Stimulated activated memory B cell treated with anti-CD40 and anti-IgM and Interleukin-4, amounts not matched to agents 10 μg/mL and 1 μg/mL and 100 μg/mL, for 72 hours (primary cell): ENCODE measurements at regions not wholly inside any gene's neighbourhood (a gene's known extent, or its start where the extent isn't known, plus 50 kb on each side); places are given as distances from the start of the nearest gene placed in this dataset.

ENCODE experiments used
- ATAC-seq: fragments of 150-1000 bp; cut with Tn5 transposase; 2 replicates; pipeline ENCODE4 v1.10.0; 2021
- H3K27ac Mint-ChIP-seq: one replicate; pipeline ENCODE4 v1.8.0; 2022; ENCODE audit warnings: mild to moderate bottlenecking, mixed read lengths
- H3K27me3 Mint-ChIP-seq: one replicate; pipeline ENCODE4 v1.8.0; 2022; ENCODE audit warnings: mixed read lengths
- H3K36me3 Mint-ChIP-seq: one replicate; pipeline ENCODE4 v1.8.0; 2022; ENCODE audit warnings: mixed read lengths
- H3K4me1 Mint-ChIP-seq: one replicate; pipeline ENCODE4 v1.8.0; 2022; ENCODE audit warnings: mixed read lengths
- H3K4me3 Mint-ChIP-seq: one replicate; pipeline ENCODE4 v1.8.0; 2022; ENCODE audit warnings: mild to moderate bottlenecking, moderate library complexity, mixed read lengths
- H3K9me3 Mint-ChIP-seq: one replicate; pipeline ENCODE4 v1.8.0; 2022; ENCODE audit warnings: mixed read lengths

DNA sequence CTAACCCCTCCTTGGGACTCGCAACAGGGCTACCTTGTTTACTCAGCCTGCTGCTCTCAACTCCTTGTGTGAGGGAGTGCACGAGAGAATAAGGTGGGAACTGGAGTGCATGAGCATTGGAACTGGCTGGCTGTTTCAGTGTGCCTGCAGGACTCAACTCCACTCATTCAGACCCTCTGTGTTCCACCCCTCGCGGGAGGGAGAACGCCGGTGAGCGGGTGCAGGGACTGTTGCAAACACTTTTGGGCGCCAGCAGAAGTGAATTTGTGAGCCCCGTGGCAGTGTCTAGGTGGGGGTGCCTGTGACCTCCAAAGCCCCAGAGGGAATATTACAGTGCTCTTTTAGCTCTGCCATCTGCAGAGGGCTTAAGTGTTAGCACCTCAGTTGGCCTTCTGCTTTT, 1978.3 kb upstream of the PIK3C3 start:
- H3K36me3 Mint-ChIP-seq: no peaks in the 10 kb centered on the region
- no peaks in the 10 kb centered on the region for H3K27me3 Mint-ChIP-seq
- H3K4me1 Mint-ChIP-seq: no peaks in the 10 kb centered on the region
- H3K4me3 Mint-ChIP-seq: no peak overlapping the region
- H3K9me3 Mint-ChIP-seq: peaks cover 2% of the 10 kb centered on the region
- no peak overlapping the region for H3K27ac Mint-ChIP-seq
- ATAC-seq: no peak

GRCh38 chr18:39972521-39972920, 1982.5 kb upstream of the PIK3C3 start:
- H3K27me3 Mint-ChIP-seq: no peaks in the 10 kb centered on the region
- no peak overlapping the region for H3K27ac Mint-ChIP-seq
- H3K9me3 Mint-ChIP-seq: peaks cover 2% of the 10 kb centered on the region
- no peaks in the 10 kb centered on the region for H3K36me3 Mint-ChIP-seq
- no peak for ATAC-seq
- H3K4me3 Mint-ChIP-seq: no peak overlapping the region
- no peaks in the 10 kb centered on the region for H3K4me1 Mint-ChIP-seq

DNA sequence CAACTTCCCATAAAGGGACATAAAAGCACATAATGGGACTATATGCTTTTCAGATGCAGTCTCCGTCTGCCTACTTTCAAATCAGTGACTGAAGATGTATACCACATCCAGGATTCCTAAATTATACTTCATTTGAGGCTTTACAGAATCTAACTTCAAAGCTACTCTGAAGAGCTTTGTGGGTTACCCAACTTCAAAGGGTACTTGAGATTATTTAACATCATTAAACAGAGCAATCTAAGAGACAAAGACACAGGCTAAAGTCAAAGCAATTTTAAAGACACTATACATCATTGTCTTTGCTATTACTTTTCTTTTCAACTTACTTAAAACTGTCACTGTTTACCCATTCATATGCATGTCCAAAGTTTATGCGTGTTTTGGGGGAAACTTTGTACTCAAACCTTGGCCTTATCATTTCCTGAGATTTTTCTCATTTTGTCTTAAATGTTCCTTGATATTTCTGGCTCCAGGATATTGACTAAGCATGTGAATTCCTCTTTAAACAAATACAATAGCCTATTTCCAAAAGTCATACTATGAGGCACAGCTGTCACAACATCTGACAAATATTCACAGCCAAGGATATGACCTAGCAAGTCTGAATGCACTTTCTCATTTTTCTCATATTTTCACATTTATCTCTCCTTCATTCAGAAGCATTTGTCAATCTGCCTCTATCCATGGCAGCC, 1985.1 kb upstream of the PIK3C3 start:
- H3K36me3 Mint-ChIP-seq: no peaks in the 10 kb centered on the region
- H3K27ac Mint-ChIP-seq: no peak overlapping the region
- no peak for ATAC-seq
- H3K27me3 Mint-ChIP-seq: no peaks in the 10 kb centered on the region
- H3K4me1 Mint-ChIP-seq: no peaks in the 10 kb centered on the region
- peaks cover 2% of the 10 kb centered on the region for H3K9me3 Mint-ChIP-seq
- no peak overlapping the region for H3K4me3 Mint-ChIP-seq

DNA sequence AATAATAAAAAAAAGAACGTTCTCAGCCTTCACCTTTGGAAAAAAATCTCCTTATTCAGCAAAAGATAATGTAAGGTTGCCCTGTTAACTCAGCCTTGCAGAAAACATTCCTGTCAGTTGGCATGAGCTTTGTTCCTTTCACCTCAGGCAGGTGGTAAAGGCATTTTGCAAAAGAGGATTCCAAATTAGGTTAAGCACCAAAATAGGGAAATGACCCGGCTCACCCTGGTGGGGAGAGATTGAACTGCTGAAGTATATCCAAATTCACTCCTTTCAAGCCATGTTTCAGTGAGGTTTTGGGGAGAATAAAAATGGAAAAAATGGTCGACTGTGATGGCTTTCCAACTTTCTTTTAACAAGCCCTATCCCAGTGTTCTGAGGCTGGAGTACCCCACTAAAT, 1988.8 kb upstream of the PIK3C3 start:
- H3K27me3 Mint-ChIP-seq: no peaks in the 10 kb centered on the region
- H3K27ac Mint-ChIP-seq: no peak overlapping the region
- no peak for ATAC-seq
- no peak overlapping the region for H3K4me3 Mint-ChIP-seq
- H3K4me1 Mint-ChIP-seq: no peaks in the 10 kb centered on the region
- no peaks in the 10 kb centered on the region for H3K9me3 Mint-ChIP-seq
- no peaks in the 10 kb centered on the region for H3K36me3 Mint-ChIP-seq

DNA sequence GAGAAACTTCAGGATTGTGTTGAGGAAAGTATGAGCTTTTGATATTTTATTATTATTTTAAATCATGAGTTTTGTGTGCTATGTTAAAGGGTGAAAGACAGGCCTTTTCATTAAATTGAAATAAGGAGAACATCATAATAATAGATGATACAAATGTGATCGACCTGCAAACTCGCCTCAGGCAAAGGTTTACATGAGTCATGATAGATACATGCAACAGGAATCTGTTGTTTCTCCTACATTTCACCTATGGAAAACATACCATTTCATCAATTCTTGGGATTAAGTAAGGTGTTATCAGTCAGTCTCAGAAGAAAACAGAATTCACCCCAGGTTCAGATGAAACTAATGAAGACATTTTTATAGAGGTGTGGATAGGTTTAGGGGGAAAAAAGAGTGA, 1992.5 kb upstream of the PIK3C3 start:
- Mint-ChIP-seq H3K4me3 (no peak overlapping the region), H3K9me3 (no peaks in the 10 kb centered on the region), H3K4me1 (no peaks in the 10 kb centered on the region), H3K27ac (no peak overlapping the region), H3K36me3 (no peaks in the 10 kb centered on the region), H3K27me3 (no peaks in the 10 kb centered on the region)
- no peak for ATAC-seq

GRCh38 chr18:39960550-39960949, 1994.5 kb upstream of the PIK3C3 start:
- no peaks in the 10 kb centered on the region for H3K27me3 Mint-ChIP-seq
- no peaks in the 10 kb centered on the region for H3K4me1 Mint-ChIP-seq
- no peak for ATAC-seq
- no peak overlapping the region for H3K4me3 Mint-ChIP-seq
- H3K36me3 Mint-ChIP-seq: no peaks in the 10 kb centered on the region
- no peak overlapping the region for H3K27ac Mint-ChIP-seq
- H3K9me3 Mint-ChIP-seq: no peaks in the 10 kb centered on the region

- no peak for ATAC-seq
- H3K27ac Mint-ChIP-seq: no peak overlapping the region
- H3K36me3 Mint-ChIP-seq: no peaks in the 10 kb centered on the region
- H3K27me3 Mint-ChIP-seq: no peaks in the 10 kb centered on the region
- no peaks in the 10 kb centered on the region for H3K9me3 Mint-ChIP-seq
- H3K4me1 Mint-ChIP-seq: no peaks in the 10 kb centered on the region
- no peak overlapping the region for H3K4me3 Mint-ChIP-seq
Observed at GRCh38 chr18:39959839-39960238, 1995.2 kb upstream of the PIK3C3 start.

GRCh38 chr18:39958876-39959275, 1996.2 kb upstream of the PIK3C3 start:
- no peaks in the 10 kb centered on the region for H3K36me3 Mint-ChIP-seq
- no peak overlapping the region for H3K4me3 Mint-ChIP-seq
- no peaks in the 10 kb centered on the region for H3K4me1 Mint-ChIP-seq
- ATAC-seq: no peak
- no peaks in the 10 kb centered on the region for H3K9me3 Mint-ChIP-seq
- H3K27me3 Mint-ChIP-seq: no peaks in the 10 kb centered on the region
- H3K27ac Mint-ChIP-seq: no peak overlapping the region

- Mint-ChIP-seq H3K4me1 (no peaks in the 10 kb centered on the region), H3K36me3 (no peaks in the 10 kb centered on the region), H3K27ac (no peak overlapping the region), H3K9me3 (peaks cover 5% of the 10 kb centered on the region), H3K4me3 (no peak overlapping the region), H3K27me3 (no peaks in the 10 kb centered on the region)
- ATAC-seq: no peak
Observed at GRCh38 chr18:39952816-39953215, 2002.2 kb upstream of the PIK3C3 start.

DNA sequence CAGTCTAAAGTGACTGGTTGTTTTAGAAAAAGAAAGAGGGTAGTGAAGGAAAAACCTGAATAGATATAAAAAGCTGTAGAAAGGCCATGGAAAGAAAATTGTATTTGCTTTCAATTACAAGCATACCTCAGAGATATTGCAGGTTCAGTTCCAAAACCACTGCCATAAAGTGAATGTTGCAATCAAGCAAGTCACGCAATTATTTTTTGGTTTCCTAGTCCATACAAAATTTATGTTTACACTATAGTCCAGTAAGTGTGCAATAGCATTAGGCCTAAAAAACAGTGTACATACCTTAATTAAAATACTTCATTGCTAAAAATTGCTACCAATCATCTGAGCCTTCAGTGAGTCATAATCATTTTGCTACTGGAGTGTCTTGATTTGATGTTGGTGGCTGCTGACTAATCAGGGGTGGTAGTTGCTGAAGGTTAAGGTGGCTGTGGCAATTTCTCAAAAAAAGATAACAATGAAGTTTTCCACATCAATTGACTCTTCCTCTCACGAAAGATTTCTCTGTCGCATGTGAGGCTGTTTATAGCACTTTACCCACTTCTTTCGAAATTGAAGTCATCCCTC, 2003.8 kb upstream of the PIK3C3 start:
- H3K4me1 Mint-ChIP-seq: no peaks in the 10 kb centered on the region
- H3K9me3 Mint-ChIP-seq: peaks cover 5% of the 10 kb centered on the region
- no peaks in the 10 kb centered on the region for H3K36me3 Mint-ChIP-seq
- no peaks in the 10 kb centered on the region for H3K27me3 Mint-ChIP-seq
- no peak overlapping the region for H3K4me3 Mint-ChIP-seq
- H3K27ac Mint-ChIP-seq: no peak overlapping the region
- ATAC-seq: no peak

- Mint-ChIP-seq H3K9me3 (peaks cover 5% of the 10 kb centered on the region), H3K4me3 (no peak overlapping the region), H3K36me3 (no peaks in the 10 kb centered on the region), H3K27ac (no peak overlapping the region), H3K4me1 (no peaks in the 10 kb centered on the region), H3K27me3 (no peaks in the 10 kb centered on the region)
- no peak for ATAC-seq
Observed at GRCh38 chr18:39946623-39947061, 2008.4 kb upstream of the PIK3C3 start.

- H3K27me3 Mint-ChIP-seq: no peaks in the 10 kb centered on the region
- ATAC-seq: no peak
- no peaks in the 10 kb centered on the region for H3K36me3 Mint-ChIP-seq
- H3K4me1 Mint-ChIP-seq: no peaks in the 10 kb centered on the region
- no peak overlapping the region for H3K27ac Mint-ChIP-seq
- peaks cover 5% of the 10 kb centered on the region for H3K9me3 Mint-ChIP-seq
- no peak overlapping the region for H3K4me3 Mint-ChIP-seq
Observed at GRCh38 chr18:39945076-39945475, 2010.0 kb upstream of the PIK3C3 start.

- peaks cover 3% of the 10 kb centered on the region for H3K9me3 Mint-ChIP-seq
- no peak overlapping the region for H3K4me3 Mint-ChIP-seq
- no peak for ATAC-seq
- no peaks in the 10 kb centered on the region for H3K4me1 Mint-ChIP-seq
- H3K27ac Mint-ChIP-seq: no peak overlapping the region
- no peaks in the 10 kb centered on the region for H3K36me3 Mint-ChIP-seq
- no peaks in the 10 kb centered on the region for H3K27me3 Mint-ChIP-seq
Observed at GRCh38 chr18:39942702-39943101, 2012.3 kb upstream of the PIK3C3 start.

- H3K9me3 Mint-ChIP-seq: peaks cover 3% of the 10 kb centered on the region
- H3K4me1 Mint-ChIP-seq: no peaks in the 10 kb centered on the region
- ATAC-seq: no peak
- H3K4me3 Mint-ChIP-seq: no peak overlapping the region
- H3K27me3 Mint-ChIP-seq: no peaks in the 10 kb centered on the region
- H3K27ac Mint-ChIP-seq: no peak overlapping the region
- no peaks in the 10 kb centered on the region for H3K36me3 Mint-ChIP-seq
Observed at GRCh38 chr18:39938676-39939608, 2016.1 kb upstream of the PIK3C3 start.

DNA sequence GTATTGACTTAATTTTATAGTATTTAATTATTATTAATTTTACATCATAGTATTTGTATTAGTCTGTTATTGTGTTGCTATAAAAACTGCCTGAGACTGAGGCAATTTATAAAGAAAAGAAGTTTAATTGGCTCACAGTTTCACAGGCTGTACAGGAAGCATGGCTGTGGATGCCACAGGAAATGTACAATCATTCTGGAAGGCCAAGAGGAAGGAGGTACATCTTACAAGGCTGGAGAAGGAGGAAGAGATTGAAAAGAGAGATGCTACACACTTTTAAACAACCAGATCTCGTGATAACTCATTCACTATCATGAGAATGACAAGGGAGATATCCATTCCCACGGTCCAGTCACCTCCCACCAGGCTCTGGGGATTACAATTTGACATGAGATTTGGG, 2019.4 kb upstream of the PIK3C3 start:
- no peak for ATAC-seq
- Mint-ChIP-seq H3K27me3 (no peaks in the 10 kb centered on the region), H3K27ac (no peak overlapping the region)

GRCh38 chr18:39918847-39919246, 2036.2 kb upstream of the PIK3C3 start:
- Mint-ChIP-seq H3K36me3 (no peaks in the 10 kb centered on the region), H3K27me3 (no peaks in the 10 kb centered on the region), H3K4me3 (no peak overlapping the region), H3K9me3 (no peaks in the 10 kb centered on the region), H3K4me1 (no peaks in the 10 kb centered on the region), H3K27ac (no peak overlapping the region)
- ATAC-seq: no peak

More for the DNA sequence above, 2019.4 kb upstream of the PIK3C3 start:
- Mint-ChIP-seq H3K4me3 (no peak overlapping the region), H3K9me3 (peaks cover 5% of the 10 kb centered on the region), H3K4me1 (no peaks in the 10 kb centered on the region), H3K36me3 (no peaks in the 10 kb centered on the region)
